ENCODE measurements at regions not wholly inside any gene's neighbourhood (a gene's known extent, or its start where the extent isn't known, plus 50 kb on each side); places are given as distances from the start of the nearest gene placed in this dataset.

- DNase-seq (ENCODE audit: low read depth in 3 of 3, low spot score in 2 of 3), result peak in 1 of 3 donors; percentile 40
Observed at GRCh38 chr6:3560211-3560610, 103.4 kb upstream of the SLC22A23 start.

- no peak for DNase-seq (ENCODE audit: low read depth in 3 of 3, low spot score in 2 of 3)
Observed at GRCh38 chr6:3559561-3559960, 102.7 kb upstream of the SLC22A23 start.

- DNase-seq (ENCODE audit: low read depth in 3 of 3, low spot score in 2 of 3), result no peak
Observed at GRCh38 chr6:3557336-3557735, 100.5 kb upstream of the SLC22A23 start.

- no peak for DNase-seq (ENCODE audit: low read depth in 3 of 3, low spot score in 2 of 3)
Observed at GRCh38 chr6:3553254-3553653, 96.4 kb upstream of the SLC22A23 start.

- DNase-seq (ENCODE audit: low read depth in 3 of 3, low spot score in 2 of 3), result no peak
Observed at GRCh38 chr6:3551716-3552511, 95.1 kb upstream of the SLC22A23 start.

- no peak for DNase-seq (ENCODE audit: low read depth in 3 of 3, low spot score in 2 of 3)
Observed at GRCh38 chr6:3549314-3549940, 92.6 kb upstream of the SLC22A23 start.

GRCh38 chr6:3546121-3546520 is 89.3 kb upstream of the SLC22A23 start:
- DNase-seq (ENCODE audit: low read depth in 3 of 3, low spot score in 2 of 3), result no peak

- no peak for DNase-seq (ENCODE audit: low read depth in 3 of 3, low spot score in 2 of 3)
Observed at GRCh38 chr6:3545156-3545555, 88.3 kb upstream of the SLC22A23 start.

- no peak for DNase-seq (ENCODE audit: low read depth in 3 of 3, low spot score in 2 of 3)
Observed at GRCh38 chr6:3542032-3542640, 85.3 kb upstream of the SLC22A23 start.

- no peak for DNase-seq (ENCODE audit: low read depth in 3 of 3, low spot score in 2 of 3)
Observed at GRCh38 chr6:3541006-3541585, 84.2 kb upstream of the SLC22A23 start.

- no peak for DNase-seq (ENCODE audit: low read depth in 3 of 3, low spot score in 2 of 3)
Observed at GRCh38 chr6:3540253-3540820, 83.5 kb upstream of the SLC22A23 start.

- no peak for DNase-seq (ENCODE audit: low read depth in 3 of 3, low spot score in 2 of 3)
Observed at GRCh38 chr6:3538536-3538935, 81.7 kb upstream of the SLC22A23 start.

GRCh38 chr6:3536901-3537300 is 80.1 kb upstream of the SLC22A23 start:
- no peak for DNase-seq (ENCODE audit: low read depth in 3 of 3, low spot score in 2 of 3)

- no peak for DNase-seq (ENCODE audit: low read depth in 3 of 3, low spot score in 2 of 3)
Observed at GRCh38 chr6:3535776-3536435, 79.1 kb upstream of the SLC22A23 start.

- no peak for DNase-seq (ENCODE audit: low read depth in 3 of 3, low spot score in 2 of 3)
Observed at GRCh38 chr6:3535033-3535775, 78.4 kb upstream of the SLC22A23 start.

GRCh38 chr6:3534599-3534998 is 77.7 kb upstream of the SLC22A23 start:
- DNase-seq (ENCODE audit: low read depth in 3 of 3, low spot score in 2 of 3), result no peak

GRCh38 chr6:3533981-3534380 is 77.1 kb upstream of the SLC22A23 start:
- DNase-seq (ENCODE audit: low read depth in 3 of 3, low spot score in 2 of 3), result no peak

- no peak for DNase-seq (ENCODE audit: low read depth in 3 of 3, low spot score in 2 of 3)
Observed at GRCh38 chr6:3532296-3532916, 75.6 kb upstream of the SLC22A23 start.

- no peak for DNase-seq (ENCODE audit: low read depth in 3 of 3, low spot score in 2 of 3)
Observed at GRCh38 chr6:3531481-3531880, 74.6 kb upstream of the SLC22A23 start.

- no peak for DNase-seq (ENCODE audit: low read depth in 3 of 3, low spot score in 2 of 3)
Observed at GRCh38 chr6:3530515-3530914, 73.7 kb upstream of the SLC22A23 start.
